GM13977 (cell line): ENCODE measurements at regions not wholly inside any gene's neighbourhood (a gene's known extent, or its start where the extent isn't known, plus 50 kb on each side); places are given as distances from the start of the nearest gene placed in this dataset.

Experiments
- DNase-seq: peaks from one replicate; pipeline ENCODE4 v3.0.0; 2012; ENCODE audit warnings: low spot score
- CTCF ChIP-seq: IDR thresholded peaks from 2 replicates; pipeline ENCODE4 v1.5.1; 2012; ENCODE audit warnings: mild to moderate bottlenecking, control low read depth; ENCODE audit not compliant: insufficient read depth; ENCODE audit errors: extremely low read depth, missing control alignments
- in situ Hi-C: fragments of 300-500 bp; cut with MboI; formaldehyde crosslinking; loops from one replicate; pipeline ENCODE4 v1.12.0; 2022; ENCODE audit warnings: low sequenced_read_pairs, low pct_unique_long_range_greater_than_20kb, mixed read lengths, inconsistent platforms; ENCODE audit not compliant: unreplicated experiment

- TF ChIP-seq CTCF, result no peak
- in situ Hi-C loops, result no loop called here
- DNase-seq, result no peak
Observed at GRCh38 chr2:37507051-37507410, 162.6 kb downstream of the QPCT start.

DNA sequence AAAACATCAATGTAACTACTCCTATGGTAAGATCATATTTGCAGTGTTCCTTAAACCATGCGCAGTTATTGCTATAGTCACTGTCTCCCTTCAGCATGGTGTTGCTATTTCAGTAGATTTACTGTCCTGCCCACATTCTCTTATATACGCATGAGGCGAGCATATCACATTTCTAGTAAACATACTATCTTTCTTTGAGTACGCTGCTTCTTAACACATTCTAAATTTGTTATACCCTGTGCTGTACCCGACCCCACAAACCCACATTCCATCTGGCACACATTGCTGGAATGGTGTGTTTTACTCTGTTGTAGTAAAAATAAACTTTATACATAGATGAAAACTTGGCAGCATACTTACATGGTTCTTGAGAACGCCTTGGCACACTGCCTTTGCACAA lies 163.3 kb downstream of the QPCT start:
- no peak for DNase-seq
- in situ Hi-C loops, result no loop called here
- no peak for TF ChIP-seq CTCF

DNA sequence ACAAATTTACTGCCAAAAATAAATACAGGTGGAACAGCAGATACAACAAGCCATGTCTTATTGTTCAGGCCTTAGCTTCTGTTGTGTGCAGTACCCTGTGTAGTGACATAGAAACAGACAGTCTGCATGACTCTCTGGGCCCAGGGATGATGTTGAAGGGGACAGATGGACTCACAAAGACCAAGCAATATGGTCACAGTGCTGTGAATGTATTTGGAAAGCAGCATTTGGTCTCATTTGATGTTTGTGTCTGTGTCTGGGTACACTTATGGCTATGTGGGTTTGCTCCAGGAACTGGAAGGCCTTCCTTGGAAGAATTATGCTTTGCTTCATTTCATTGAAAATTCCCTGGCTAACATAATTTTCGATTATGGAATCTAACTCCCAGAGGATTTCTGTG lies 158.5 kb downstream of the CDC42EP3 start:
- no peak for TF ChIP-seq CTCF
- in situ Hi-C loops, result no loop called here
- no peak for DNase-seq

DNA sequence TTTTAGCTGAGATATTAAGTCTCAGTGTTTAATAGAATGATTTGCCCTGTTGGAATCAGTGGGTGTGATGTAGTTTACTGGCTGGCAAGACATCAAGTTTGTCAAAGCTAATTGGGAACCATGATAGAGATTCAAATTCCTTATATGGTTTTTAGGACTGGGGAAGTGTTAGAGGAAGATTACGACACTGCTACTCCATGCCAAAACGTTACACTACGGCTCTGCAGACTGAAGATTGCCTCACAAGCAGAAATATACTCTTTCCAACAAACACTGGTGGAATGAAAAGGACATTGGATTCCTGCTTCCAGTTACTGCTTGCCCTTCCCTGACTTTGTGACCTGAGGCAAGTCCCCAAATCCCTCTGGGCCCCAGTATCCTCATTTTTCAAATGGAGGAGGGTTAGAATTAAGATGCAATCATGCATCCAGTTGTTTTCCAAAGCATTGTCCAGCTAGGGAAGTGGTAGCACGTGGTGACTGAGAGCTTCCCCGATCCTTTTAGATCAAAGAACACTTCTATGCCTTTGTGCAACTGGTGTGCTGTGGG lies 147.6 kb downstream of the CDC42EP3 start:
- in situ Hi-C loops, result no loop called here
- no peak for DNase-seq
- TF ChIP-seq CTCF, result no peak

- TF ChIP-seq CTCF, result no peak
- no peak for DNase-seq
- in situ Hi-C loops, result no loop called here
Observed at GRCh38 chr2:37526323-37526722, 145.1 kb downstream of the CDC42EP3 start.

GRCh38 chr2:37526856-37527255 lies 144.6 kb downstream of the CDC42EP3 start:
- in situ Hi-C loops, result no loop called here
- no peak for DNase-seq
- no peak for TF ChIP-seq CTCF

GRCh38 chr2:37527361-37527760 lies 144.1 kb downstream of the CDC42EP3 start:
- DNase-seq, result no peak
- TF ChIP-seq CTCF, result no peak
- in situ Hi-C loops, result no loop called here
